ENCODE measurements at regions not wholly inside any gene's neighbourhood (a gene's known extent, or its start where the extent isn't known, plus 50 kb on each side); places are given as distances from the start of the nearest gene placed in this dataset.

DNA sequence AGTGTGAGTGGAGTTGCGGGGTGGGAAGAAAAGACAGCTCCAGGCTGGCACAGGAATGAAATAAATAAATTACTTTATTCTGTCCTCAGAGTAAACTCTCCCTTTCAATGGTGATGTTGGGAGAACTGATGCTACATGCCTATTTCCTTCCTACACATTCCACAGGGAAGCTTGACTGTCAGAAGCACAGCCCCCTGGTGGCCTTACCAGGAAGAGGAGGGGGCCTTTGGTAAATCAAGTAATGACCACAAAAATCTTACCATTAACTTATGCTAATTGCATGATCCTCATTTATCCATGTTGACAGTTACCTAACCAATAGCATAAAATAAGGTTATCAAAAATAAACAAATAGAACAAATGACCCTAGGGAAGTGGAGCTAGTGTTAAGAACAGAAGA lies 605.0 kb upstream of the PKN2 start:
- TF ChIP-seq, protein P1, sequence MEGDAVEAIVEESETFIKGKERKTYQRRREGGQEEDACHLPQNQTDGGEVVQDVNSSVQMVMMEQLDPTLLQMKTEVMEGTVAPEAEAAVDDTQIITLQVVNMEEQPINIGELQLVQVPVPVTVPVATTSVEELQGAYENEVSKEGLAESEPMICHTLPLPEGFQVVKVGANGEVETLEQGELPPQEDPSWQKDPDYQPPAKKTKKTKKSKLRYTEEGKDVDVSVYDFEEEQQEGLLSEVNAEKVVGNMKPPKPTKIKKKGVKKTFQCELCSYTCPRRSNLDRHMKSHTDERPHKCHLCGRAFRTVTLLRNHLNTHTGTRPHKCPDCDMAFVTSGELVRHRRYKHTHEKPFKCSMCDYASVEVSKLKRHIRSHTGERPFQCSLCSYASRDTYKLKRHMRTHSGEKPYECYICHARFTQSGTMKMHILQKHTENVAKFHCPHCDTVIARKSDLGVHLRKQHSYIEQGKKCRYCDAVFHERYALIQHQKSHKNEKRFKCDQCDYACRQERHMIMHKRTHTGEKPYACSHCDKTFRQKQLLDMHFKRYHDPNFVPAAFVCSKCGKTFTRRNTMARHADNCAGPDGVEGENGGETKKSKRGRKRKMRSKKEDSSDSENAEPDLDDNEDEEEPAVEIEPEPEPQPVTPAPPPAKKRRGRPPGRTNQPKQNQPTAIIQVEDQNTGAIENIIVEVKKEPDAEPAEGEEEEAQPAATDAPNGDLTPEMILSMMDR (IDR thresholded peaks at IDR 0.05; ENCODE audit: borderline replicate concordance, control extremely low read depth, extremely low read depth, insufficient read depth, missing control alignments) = no peak
- in situ Hi-C loops (cut with MboI; ENCODE audit: low sequenced_read_pairs, unreplicated experiment) = no loop called here
- DNase-seq (ENCODE audit: low spot score) = no peak

GRCh38 chr1:88080875-88081274 lies 603.2 kb upstream of the PKN2 start:
- DNase-seq (ENCODE audit: low spot score) = no peak
- TF ChIP-seq, protein P1 (IDR thresholded peaks at IDR 0.05; ENCODE audit: borderline replicate concordance, control extremely low read depth, extremely low read depth, insufficient read depth, missing control alignments) = no peak
- in situ Hi-C loops (cut with MboI; ENCODE audit: low sequenced_read_pairs, unreplicated experiment) = no loop called here

GRCh38 chr1:88088481-88088880 lies 595.6 kb upstream of the PKN2 start:
- no peak for DNase-seq (ENCODE audit: low spot score)
- TF ChIP-seq, protein P1 (IDR thresholded peaks at IDR 0.05; ENCODE audit: borderline replicate concordance, control extremely low read depth, extremely low read depth, insufficient read depth, missing control alignments) = no peak
- in situ Hi-C loops (cut with MboI; ENCODE audit: low sequenced_read_pairs, unreplicated experiment) = no loop called here

- TF ChIP-seq, protein P1 (IDR thresholded peaks at IDR 0.05; ENCODE audit: borderline replicate concordance, control extremely low read depth, extremely low read depth, insufficient read depth, missing control alignments) = no peak
- DNase-seq (ENCODE audit: low spot score) = no peak
- in situ Hi-C loops (cut with MboI; ENCODE audit: low sequenced_read_pairs, unreplicated experiment) = no loop called here
Observed at GRCh38 chr1:88089961-88090360, 594.1 kb upstream of the PKN2 start.

DNA sequence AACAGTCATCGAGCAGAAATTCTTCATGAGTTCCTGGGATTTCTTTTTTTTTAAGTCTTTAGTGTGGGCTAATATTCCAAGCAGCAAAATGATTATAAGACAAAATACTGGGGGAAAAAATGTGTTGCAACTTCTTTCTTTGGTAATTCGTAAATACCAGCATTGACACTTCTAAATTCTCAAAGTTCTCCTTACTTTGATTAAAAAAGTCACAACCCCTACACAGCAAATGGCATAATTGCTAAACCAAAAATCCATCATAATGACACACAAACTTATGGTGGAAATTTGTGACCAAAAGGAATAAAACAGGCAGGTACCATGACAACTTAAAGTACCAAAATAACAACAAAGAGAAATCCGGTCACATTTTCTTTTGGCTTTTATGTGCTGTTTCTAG lies 585.2 kb upstream of the PKN2 start:
- in situ Hi-C loops (cut with MboI; ENCODE audit: low sequenced_read_pairs, unreplicated experiment) = no loop called here
- TF ChIP-seq, protein P1 (IDR thresholded peaks at IDR 0.05; ENCODE audit: borderline replicate concordance, control extremely low read depth, extremely low read depth, insufficient read depth, missing control alignments) = no peak

GRCh38 chr1:88101041-88101440 lies 583.0 kb upstream of the PKN2 start:
- in situ Hi-C loops (cut with MboI; ENCODE audit: low sequenced_read_pairs, unreplicated experiment) = no loop called here
- no peak for DNase-seq (ENCODE audit: low spot score)
- TF ChIP-seq, protein P1 (IDR thresholded peaks at IDR 0.05; ENCODE audit: borderline replicate concordance, control extremely low read depth, extremely low read depth, insufficient read depth, missing control alignments) = no peak

More for the DNA sequence above, 585.2 kb upstream of the PKN2 start:
- no peak for DNase-seq (ENCODE audit: low spot score)

DNA sequence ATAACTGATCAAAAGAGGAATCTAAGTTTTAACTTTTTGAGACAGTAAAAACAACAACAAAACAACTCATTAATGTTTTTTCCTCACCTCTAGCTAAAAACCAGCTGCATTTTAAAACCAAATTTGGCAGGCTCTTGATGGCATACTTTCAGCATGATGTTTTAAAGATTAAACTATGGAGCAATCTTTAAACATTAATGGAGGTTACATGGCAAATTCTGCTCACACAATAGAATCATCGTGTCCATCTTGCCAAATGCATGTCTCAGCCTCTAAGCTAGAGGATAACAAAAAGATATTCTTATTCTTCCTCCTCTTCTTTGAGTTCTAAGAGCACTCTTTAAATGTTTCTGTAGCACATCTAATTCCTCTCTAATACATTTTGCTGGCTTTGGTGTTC lies 579.8 kb upstream of the PKN2 start:
- DNase-seq (ENCODE audit: low spot score) = no peak
- TF ChIP-seq, protein P1 (IDR thresholded peaks at IDR 0.05; ENCODE audit: borderline replicate concordance, control extremely low read depth, extremely low read depth, insufficient read depth, missing control alignments) = no peak
- in situ Hi-C loops (cut with MboI; ENCODE audit: low sequenced_read_pairs, unreplicated experiment) = no loop called here
